ENCODE measurements at regions not wholly inside any gene's neighbourhood (a gene's known extent, or its start where the extent isn't known, plus 50 kb on each side); places are given as distances from the start of the nearest gene placed in this dataset.

DNA sequence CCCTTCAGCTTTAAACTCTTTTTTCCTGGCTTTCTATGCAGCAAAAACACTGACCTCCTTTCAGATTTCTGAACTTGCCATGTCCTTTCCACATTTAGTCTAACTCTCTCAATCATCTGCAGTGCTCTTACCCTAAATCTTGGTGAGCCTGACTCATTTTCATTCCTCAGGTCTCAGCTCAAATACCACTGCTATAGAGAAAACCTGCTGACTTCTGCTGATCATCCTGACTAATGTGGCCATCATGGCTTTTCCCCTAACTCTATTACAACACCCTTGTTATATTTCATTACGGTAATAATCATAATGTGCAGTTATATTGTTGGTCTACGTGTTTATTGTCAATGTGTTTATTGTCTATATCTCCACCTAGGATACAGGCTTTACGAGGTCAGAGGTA lies 207.3 kb upstream of the OR4E1 start:
- TF ChIP-seq GATA2 (IDR thresholded peaks at IDR 0.05; ENCODE audit: low read depth, low read length) (no peak), GATA3 (IDR thresholded peaks at IDR 0.05; ENCODE audit: low read depth, low read length) (no peak)

DNA sequence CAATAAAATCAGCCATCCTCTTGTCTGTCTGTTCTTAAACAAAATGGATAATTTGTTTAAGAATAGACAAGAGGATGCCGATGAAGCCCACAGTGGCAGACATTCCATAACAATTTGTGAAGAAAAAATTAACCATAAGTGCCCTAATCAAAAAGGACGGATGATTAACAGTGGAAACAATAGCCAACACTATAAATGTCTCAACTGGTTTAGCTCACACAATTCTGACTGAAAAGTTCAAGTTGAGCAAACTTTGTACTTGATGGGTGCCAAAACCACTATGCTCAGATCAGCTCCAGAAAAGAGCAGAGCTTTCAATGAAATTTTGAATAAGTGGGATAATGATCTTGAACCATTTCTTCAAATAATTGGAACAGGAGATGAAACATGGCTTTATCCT lies 202.2 kb upstream of the OR4E1 start:
- TF ChIP-seq GATA3 (IDR thresholded peaks at IDR 0.05; ENCODE audit: low read depth, low read length) = no peak
- no peak for TF ChIP-seq GATA2 (IDR thresholded peaks at IDR 0.05; ENCODE audit: low read depth, low read length)

DNA sequence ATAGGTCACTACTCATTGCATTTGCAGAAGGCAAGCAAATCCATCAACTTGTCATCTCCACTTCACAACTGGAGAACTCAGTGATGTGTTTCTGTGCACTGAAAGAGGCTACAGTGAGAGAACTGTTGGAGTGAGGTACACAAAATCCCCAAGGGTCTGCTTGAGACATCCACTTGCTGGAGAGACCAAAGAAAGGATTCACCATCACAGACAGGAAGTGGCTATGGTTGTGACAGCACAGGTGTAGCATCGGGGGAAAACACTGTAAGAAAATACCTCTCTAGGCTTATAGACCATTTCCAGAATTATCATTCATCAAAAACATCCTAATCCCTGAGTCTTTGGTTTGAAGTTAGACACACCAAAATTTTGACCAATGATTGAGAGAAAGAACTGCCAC lies 201.3 kb upstream of the OR4E1 start:
- TF ChIP-seq GATA2 (IDR thresholded peaks at IDR 0.05; ENCODE audit: low read depth, low read length) (no peak), GATA3 (IDR thresholded peaks at IDR 0.05; ENCODE audit: low read depth, low read length) (no peak)

GRCh38 chr14:21874167-21874566 lies 200.5 kb upstream of the OR4E1 start:
- no peak for TF ChIP-seq GATA2 (IDR thresholded peaks at IDR 0.05; ENCODE audit: low read depth, low read length)
- no peak for TF ChIP-seq GATA3 (IDR thresholded peaks at IDR 0.05; ENCODE audit: low read depth, low read length)

GRCh38 chr14:21868442-21869046 lies 194.9 kb upstream of the OR4E1 start:
- TF ChIP-seq GATA2 (IDR thresholded peaks at IDR 0.05; ENCODE audit: low read depth, low read length) (no peak), GATA3 (IDR thresholded peaks at IDR 0.05; ENCODE audit: low read depth, low read length) (no peak)

- no peak for TF ChIP-seq GATA3 (IDR thresholded peaks at IDR 0.05; ENCODE audit: low read depth, low read length)
- TF ChIP-seq GATA2 (IDR thresholded peaks at IDR 0.05; ENCODE audit: low read depth, low read length) = no peak
These were observed 193.9 kb upstream of the OR4E1 start for GRCh38 chr14:21867541-21867940.

- TF ChIP-seq GATA3 (IDR thresholded peaks at IDR 0.05; ENCODE audit: low read depth, low read length) (no peak), GATA2 (IDR thresholded peaks at IDR 0.05; ENCODE audit: low read depth, low read length) (no peak)
These were observed 192.9 kb upstream of the OR4E1 start for GRCh38 chr14:21866479-21866878.

DNA sequence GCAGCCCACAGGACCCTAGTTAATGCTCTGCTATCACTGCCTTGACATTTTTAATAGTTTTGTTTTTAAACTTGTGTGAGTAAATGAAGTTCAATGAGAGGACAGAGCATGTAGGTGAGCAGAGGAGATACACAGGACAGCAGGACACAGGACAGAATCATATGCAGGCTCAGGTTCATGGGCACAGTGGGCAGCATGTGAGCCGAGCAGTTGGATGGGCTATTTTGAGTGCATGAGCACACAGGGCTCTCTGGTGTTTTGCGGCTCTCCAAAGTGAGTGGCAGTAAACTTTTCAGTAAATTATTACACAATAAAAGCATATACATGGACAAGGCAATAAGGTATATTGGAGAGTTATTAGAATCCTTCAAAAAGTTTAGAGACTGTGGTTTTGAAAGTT lies 189.7 kb upstream of the OR4E1 start:
- TF ChIP-seq GATA3 (IDR thresholded peaks at IDR 0.05; ENCODE audit: low read depth, low read length) (no peak), GATA2 (IDR thresholded peaks at IDR 0.05; ENCODE audit: low read depth, low read length) (no peak)

- TF ChIP-seq GATA2 (IDR thresholded peaks at IDR 0.05; ENCODE audit: low read depth, low read length) = no peak
- no peak for TF ChIP-seq GATA3 (IDR thresholded peaks at IDR 0.05; ENCODE audit: low read depth, low read length)
These were observed 187.5 kb upstream of the OR4E1 start for GRCh38 chr14:21861153-21861552.

GRCh38 chr14:21860172-21860571 lies 186.6 kb upstream of the OR4E1 start:
- TF ChIP-seq GATA3 (IDR thresholded peaks at IDR 0.05; ENCODE audit: low read depth, low read length) (no peak), GATA2 (IDR thresholded peaks at IDR 0.05; ENCODE audit: low read depth, low read length) (no peak)

GRCh38 chr14:21852775-21853174 lies 179.2 kb upstream of the OR4E1 start:
- no peak for TF ChIP-seq GATA3 (IDR thresholded peaks at IDR 0.05; ENCODE audit: low read depth, low read length)
- no peak for TF ChIP-seq GATA2 (IDR thresholded peaks at IDR 0.05; ENCODE audit: low read depth, low read length)

GRCh38 chr14:21852061-21852664 lies 178.5 kb upstream of the OR4E1 start:
- TF ChIP-seq GATA3 (IDR thresholded peaks at IDR 0.05; ENCODE audit: low read depth, low read length) (no peak), GATA2 (IDR thresholded peaks at IDR 0.05; ENCODE audit: low read depth, low read length) (no peak)

DNA sequence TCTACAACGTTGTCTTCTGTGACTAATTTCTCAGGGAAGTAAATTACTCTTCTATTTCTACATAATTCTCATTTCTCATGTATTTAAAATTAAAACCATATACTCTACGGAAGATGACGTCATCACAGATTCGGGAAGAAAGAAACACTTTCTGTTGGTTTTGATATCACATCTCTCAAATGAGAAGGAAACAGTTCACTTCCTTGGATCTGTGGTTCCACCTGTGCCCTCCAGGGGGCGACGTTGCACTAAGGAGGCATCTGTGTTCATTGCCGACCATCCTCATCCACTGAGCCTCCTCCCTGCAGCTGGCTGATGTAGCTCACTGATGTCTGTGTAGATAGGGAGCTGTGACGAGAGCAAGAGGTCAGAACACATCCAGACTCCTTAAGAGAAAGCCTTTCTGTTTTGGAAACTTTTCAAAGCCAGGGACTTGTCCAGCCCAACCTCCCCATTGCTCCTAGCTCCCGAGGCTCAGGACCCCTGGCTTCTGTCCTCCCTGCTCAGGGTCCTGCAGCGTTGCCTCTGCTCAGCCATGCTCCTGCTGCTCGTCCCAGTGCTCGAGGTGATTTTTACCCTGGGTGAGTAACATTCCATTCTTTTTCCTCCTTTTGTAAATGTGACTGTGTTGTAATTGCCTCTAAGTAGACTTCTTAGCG lies 172.7 kb upstream of the OR4E1 start:
- no peak for TF ChIP-seq GATA3 (IDR thresholded peaks at IDR 0.05; ENCODE audit: low read depth, low read length)
- no peak for TF ChIP-seq GATA2 (IDR thresholded peaks at IDR 0.05; ENCODE audit: low read depth, low read length)

DNA sequence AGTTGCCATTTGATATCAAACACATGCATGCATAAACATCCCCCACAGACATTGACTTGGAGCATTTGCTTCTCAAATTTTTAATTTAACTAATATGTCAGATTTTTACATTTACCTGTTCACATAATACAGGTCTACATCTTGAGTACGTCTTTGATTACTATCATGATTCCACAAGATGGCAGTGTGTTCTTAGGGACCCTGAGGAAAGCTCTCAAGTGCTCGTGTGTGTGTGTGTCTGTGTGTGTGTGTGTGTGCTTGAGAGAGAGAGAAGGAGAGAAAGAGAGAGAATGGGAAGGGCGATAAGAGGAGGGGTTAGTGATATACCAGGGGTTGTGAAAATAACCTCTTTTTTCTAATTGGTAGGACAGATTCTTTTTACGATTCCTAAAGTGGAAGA lies 167.1 kb upstream of the OR4E1 start:
- TF ChIP-seq GATA2 (IDR thresholded peaks at IDR 0.05; ENCODE audit: low read depth, low read length) = no peak
- no peak for TF ChIP-seq GATA3 (IDR thresholded peaks at IDR 0.05; ENCODE audit: low read depth, low read length)

DNA sequence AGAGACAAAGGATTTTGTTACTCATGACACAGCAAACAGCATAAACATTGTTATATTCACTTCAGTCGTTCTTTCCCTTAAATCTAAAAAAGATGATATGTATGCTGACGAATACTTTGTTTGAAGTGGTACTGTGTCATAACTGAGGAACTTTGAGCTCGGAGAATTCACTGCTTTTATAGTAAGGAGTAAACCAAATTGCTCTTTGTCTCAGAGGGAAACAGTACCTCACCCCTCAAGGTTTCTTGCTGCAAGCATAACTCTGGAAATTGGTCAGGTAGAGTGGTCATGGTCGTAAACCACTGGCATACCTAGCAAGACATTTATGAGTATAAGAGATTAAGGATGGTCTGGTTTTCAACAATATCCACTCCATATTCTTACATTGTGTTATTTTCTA lies 160.2 kb upstream of the OR4E1 start:
- no peak for TF ChIP-seq GATA3 (IDR thresholded peaks at IDR 0.05; ENCODE audit: low read depth, low read length)
- no peak for TF ChIP-seq GATA2 (IDR thresholded peaks at IDR 0.05; ENCODE audit: low read depth, low read length)
